Gastrocnemius medialis (tissue), 4 donors: ENCODE measurements at regions not wholly inside any gene's neighbourhood (a gene's known extent, or its start where the extent isn't known, plus 50 kb on each side); places are given as distances from the start of the nearest gene placed in this dataset.

ENCODE experiments used
- ATAC-seq, 2 donors: fragments of 150-250 bp; one replicate each; pipeline ENCODE4 v1.9.1; 2016
- DNase-seq, 2 donors: peaks; one replicate each; pipeline ENCODE4 v3.0.0-alpha.2; 2019
- H3K27ac ChIP-seq, 4 donors: fragments of 200-600 bp; sonication (generic); 1 replicate in 1 of 4; 2 replicates in 3 of 4; pipeline ENCODE4 v1.5.1; 2016 to 2018; ENCODE audit warnings: mild to moderate bottlenecking in 2 of 4, moderate library complexity in 1 of 4
- H3K27me3 ChIP-seq, 3 donors: fragments of 200-600 bp; sonication (generic) in 2 of 3; 1 replicate in 1 of 3; 2 replicates in 2 of 3; pipeline versions ENCODE4 v1.5.1 to v1.6.0; 2016 to 2019; ENCODE audit warnings: mild to moderate bottlenecking in 1 of 3, moderate library complexity in 1 of 3
- H3K36me3 ChIP-seq, 2 donors: fragments of 200-600 bp; sonication (generic) in 1 of 2; one replicate each; pipeline ENCODE4 v1.5.1; 2017 to 2018
- H3K4me1 ChIP-seq, 2 donors: fragments of 200-600 bp; sonication (generic) in 1 of 2; one replicate each; pipeline ENCODE4 v1.5.1; 2016 to 2017; ENCODE audit warnings: mild to moderate bottlenecking in 2 of 2
- H3K4me3 ChIP-seq, 4 donors: fragments of 200-600 bp; sonication (generic) in 3 of 4; 1 replicate in 1 of 4; 2 replicates in 3 of 4; pipeline ENCODE4 v1.5.1; 2016 to 2019; ENCODE audit warnings: mild to moderate bottlenecking in 2 of 4
- H3K9me3 ChIP-seq, 3 donors: fragments of 200-600 bp; sonication (generic) in 2 of 3; 1 replicate in 1 of 3; 2 replicates in 2 of 3; pipeline ENCODE4 v1.5.1; 2016 to 2019
- CTCF ChIP-seq, 5 experiments: fragments of 450-650 bp in 3 of 5; fragments of 200-600 bp in 2 of 5; sonication (generic) in 2 of 5; IDR thresholded peaks in 4 of 5; conservative IDR thresholded peaks in 1 of 5; 1 replicate in 4 of 5; 2 replicates in 1 of 5; pipeline ENCODE4 v1.5.1; 2016 to 2019; ENCODE audit warnings: antibody characterized with exemption in 5 of 5, mild to moderate bottlenecking in 3 of 5, moderate library complexity in 3 of 5
- POLR2A ChIP-seq, 2 donors: fragments of 450-650 bp; IDR thresholded peaks; one replicate each; pipeline ENCODE4 v1.6.1; 2017; ENCODE audit warnings: antibody characterized with exemption in 2 of 2, mild to moderate bottlenecking in 2 of 2, moderate library complexity in 2 of 2
- in situ Hi-C, 4 donors: fragments of 200-750 bp; cut with MboI; loops; one replicate each; pipeline versions ENCODE4 v1.15.0 to v1.8.0; 2017; ENCODE audit warnings: low sequenced_read_pairs in 4 of 4
- intact Hi-C: fragments of 100-400 bp; cut with DNase I; formaldehyde crosslinking; loops from one replicate; pipeline ENCODE4 v1.15.1; 2023; ENCODE audit warnings: low total_unique reads

DNA sequence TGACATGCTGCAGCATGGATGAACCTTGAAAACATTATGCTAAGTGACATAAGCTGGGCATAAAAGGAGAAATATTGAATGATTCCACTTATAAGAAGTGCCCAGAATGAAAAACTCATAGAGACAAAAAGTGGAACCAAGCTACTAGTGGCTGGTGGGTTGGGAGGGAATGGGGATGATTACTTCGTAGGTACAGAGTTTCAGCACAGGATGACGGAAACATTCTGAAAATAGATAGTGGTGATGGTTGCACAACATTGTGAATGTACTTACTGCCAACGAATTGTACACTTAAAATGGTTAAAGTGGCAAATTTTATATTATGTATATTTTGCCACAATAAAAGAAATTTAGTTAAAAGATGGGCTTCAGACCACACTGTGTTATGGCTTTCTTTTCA is 93.6 kb downstream of the RPLP1 start:
- Histone ChIP-seq H3K36me3 (no peaks in the 10 kb centered on the region), H3K4me3 (no peak overlapping the region), H3K9me3 (no peaks in the 10 kb centered on the region), H3K27me3 (no peaks in the 10 kb centered on the region), H3K27ac (peak overlapping the region in 2 of 4 donors; percentile 31 to 41), H3K4me1 (peaks cover 18 to 19% of the 10 kb centered on the region in 2 donors)
- peak; percentile 74 to 79 for ATAC-seq
- DNase-seq = no peak
- TF ChIP-seq CTCF (IDR thresholded peaks at IDR 0.05 in 4 of 5, conservative IDR thresholded peaks at IDR 0.05 in 1 of 5) (no peak), POLR2A (IDR thresholded peaks at IDR 0.05) (no peak)
- intact Hi-C loops = no loop called here
- in situ Hi-C loops = no loop called here

DNA sequence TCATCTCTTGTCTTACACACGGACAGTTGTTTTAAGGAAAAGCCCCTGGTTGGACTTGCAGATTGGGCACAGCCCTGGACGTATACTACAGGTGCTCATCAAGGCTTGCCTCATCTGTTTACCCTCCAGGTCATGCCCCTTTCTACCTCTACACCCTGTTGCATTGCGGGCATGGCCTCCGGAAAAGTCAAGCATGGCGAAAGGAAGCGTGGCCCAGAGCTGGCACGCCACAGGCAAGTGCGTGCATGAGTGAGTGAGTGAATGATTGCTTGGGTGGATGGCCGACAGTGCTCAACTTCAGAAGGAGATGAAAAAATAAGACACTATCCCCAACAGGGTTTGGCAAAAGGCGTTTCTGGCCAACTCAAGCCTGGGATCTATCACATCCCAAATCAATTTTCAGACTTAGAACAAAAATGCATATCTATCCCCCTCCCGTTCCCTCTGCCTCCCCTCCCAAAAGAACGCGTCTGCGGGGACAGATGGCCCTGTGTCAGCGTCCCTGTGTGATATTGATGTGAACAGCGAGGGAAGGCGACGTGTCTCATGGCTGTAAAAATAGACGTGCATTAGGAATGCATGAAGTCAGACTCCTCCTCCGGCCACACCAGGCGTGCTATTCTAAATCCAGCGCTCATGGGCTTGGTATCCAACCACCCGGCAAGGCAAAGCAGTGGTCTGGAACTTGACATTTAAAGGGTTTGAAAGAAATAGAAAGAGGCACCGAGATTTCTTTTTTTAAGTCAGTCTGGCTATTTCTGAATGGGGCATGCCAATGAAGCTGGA is 96.0 kb downstream of the RPLP1 start:
- H3K4me1 ChIP-seq = peaks cover 18 to 19% of the 10 kb centered on the region in 2 donors
- peak; percentile 28 to 61 for DNase-seq
- H3K9me3 ChIP-seq = peaks cover 0 to 2% (median 0%) of the 10 kb centered on the region in 3 donors
- no peaks in the 10 kb centered on the region for H3K27me3 ChIP-seq
- intact Hi-C loops (no loop called here), in situ Hi-C loops (no loop called here)
- H3K36me3 ChIP-seq = no peaks in the 10 kb centered on the region
- no peak for TF ChIP-seq CTCF (IDR thresholded peaks at IDR 0.05 in 4 of 5, conservative IDR thresholded peaks at IDR 0.05 in 1 of 5)
- no peak for TF ChIP-seq POLR2A (IDR thresholded peaks at IDR 0.05)
- peak overlapping the region in 2 of 4 donors; percentile 52 to 70 for H3K27ac ChIP-seq
- ATAC-seq = peak; percentile 90 to 95
- no peak overlapping the region for H3K4me3 ChIP-seq

DNA sequence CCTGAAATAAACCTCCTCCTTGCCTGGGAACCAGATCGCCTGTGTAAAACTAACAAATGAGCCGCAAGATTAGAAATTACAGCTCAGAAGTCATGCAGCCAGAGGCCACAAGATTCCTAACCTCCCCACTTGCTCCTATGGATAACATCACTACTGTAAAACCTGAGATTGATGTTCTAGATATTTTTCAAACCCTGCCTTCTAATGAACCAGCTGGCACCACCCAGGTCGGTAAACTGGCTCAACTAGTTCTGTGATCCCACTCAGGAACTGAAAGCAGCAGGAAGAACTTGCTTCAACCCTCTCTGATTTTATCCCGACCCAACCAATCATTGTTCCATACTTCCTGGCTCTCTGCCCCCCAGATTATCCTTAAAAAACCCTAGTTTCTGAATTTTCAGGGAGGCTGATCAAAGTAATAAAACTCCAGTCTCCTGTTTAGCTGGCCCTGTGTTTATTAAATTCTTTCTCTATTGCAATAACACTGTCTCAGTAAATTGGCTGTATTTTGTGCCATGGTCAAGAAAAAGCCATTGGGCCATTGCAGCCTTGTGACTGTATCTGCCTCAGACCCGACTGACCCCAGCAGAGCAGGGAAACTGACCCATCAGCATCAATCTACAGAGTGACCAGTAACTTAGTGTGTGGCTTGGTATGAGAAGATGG is 98.9 kb downstream of the RPLP1 start:
- intact Hi-C loops = no loop called here

GRCh38 chr15:69552057-69552815 is 99.6 kb downstream of the RPLP1 start:
- no peak for DNase-seq
- Histone ChIP-seq H3K36me3 (no peaks in the 10 kb centered on the region), H3K9me3 (peaks cover 0 to 2% (median 0%) of the 10 kb centered on the region in 3 donors), H3K4me1 (peaks cover 7 to 14% of the 10 kb centered on the region in 2 donors), H3K27ac (no peak overlapping the region), H3K4me3 (no peak overlapping the region), H3K27me3 (no peaks in the 10 kb centered on the region)
- ATAC-seq = no peak
- TF ChIP-seq CTCF (IDR thresholded peaks at IDR 0.05 in 4 of 5, conservative IDR thresholded peaks at IDR 0.05 in 1 of 5) = no peak
- no peak for TF ChIP-seq POLR2A (IDR thresholded peaks at IDR 0.05)
- in situ Hi-C loops (no loop called here), intact Hi-C loops (no loop called here)

More for the DNA sequence above, 98.9 kb downstream of the RPLP1 start:
- no peak for ATAC-seq
- no peak overlapping the region for H3K27ac ChIP-seq
- in situ Hi-C loops = no loop called here
- no peaks in the 10 kb centered on the region for H3K27me3 ChIP-seq
- TF ChIP-seq CTCF (IDR thresholded peaks at IDR 0.05 in 4 of 5, conservative IDR thresholded peaks at IDR 0.05 in 1 of 5) (no peak), POLR2A (IDR thresholded peaks at IDR 0.05) (no peak)
- H3K4me1 ChIP-seq = peaks cover 11 to 14% of the 10 kb centered on the region in 2 donors
- peaks cover 0 to 2% (median 0%) of the 10 kb centered on the region in 3 donors for H3K9me3 ChIP-seq
- no peak for DNase-seq
- H3K36me3 ChIP-seq = no peaks in the 10 kb centered on the region
- no peak overlapping the region for H3K4me3 ChIP-seq
